Astrocyte of the cerebellum (primary cell): ENCODE measurements at regions not wholly inside any gene's neighbourhood (a gene's known extent, or its start where the extent isn't known, plus 50 kb on each side); places are given as distances from the start of the nearest gene placed in this dataset.
"Not testable (repeated sequence)": the region's sequence is repeated elsewhere in the genome, so short reads cannot be mapped to it uniquely, and the experiment has no call there.

Experiments
- DNase-seq: peaks from one replicate; pipeline ENCODE4 v3.0.0-alpha.2; 2011; ENCODE audit warnings: low read depth
- H3K4me3 ChIP-seq: 2 replicates; pipeline ENCODE4 v1.5.1; 2011; ENCODE audit warnings: mild to moderate bottlenecking, low read depth, low read length, moderate library complexity
- CTCF ChIP-seq: IDR thresholded peaks from 2 replicates; pipeline ENCODE4 v1.5.1; 2012; ENCODE audit warnings: low read length, low read depth, moderate library complexity, mild to moderate bottlenecking; ENCODE audit errors: missing control alignments
- in situ Hi-C: cut with HindIII; loops from 2 replicates; pipeline ENCODE4 v1.10.0; 2017; ENCODE audit warnings: low sequenced_read_pairs

- H3K4me3 ChIP-seq = no peak overlapping the region
- TF ChIP-seq CTCF = no peak
- in situ Hi-C loops = no loop called here
- DNase-seq = no peak
Measured at GRCh38 chr3:177263615-177264368, 66.5 kb upstream of the TBL1XR1 start.

GRCh38 chr3:177271811-177272501 is 74.7 kb upstream of the TBL1XR1 start:
- in situ Hi-C loops, DNase-seq, H3K4me3 ChIP-seq: not testable (repeated sequence)

- no peak for TF ChIP-seq CTCF
- DNase-seq = no peak
- no peak overlapping the region for H3K4me3 ChIP-seq
- in situ Hi-C loops = no loop called here
Measured at GRCh38 chr3:177278016-177278415, 80.7 kb upstream of the TBL1XR1 start.

GRCh38 chr3:177279118-177279815 is 82.0 kb upstream of the TBL1XR1 start:
- no peak for TF ChIP-seq CTCF
- H3K4me3 ChIP-seq = no peak overlapping the region
- in situ Hi-C loops = no loop called here

GRCh38 chr3:177281292-177282118 is 84.2 kb upstream of the TBL1XR1 start:
- no peak for TF ChIP-seq CTCF
- in situ Hi-C loops = no loop called here
- no peak for DNase-seq
- no peak overlapping the region for H3K4me3 ChIP-seq

More at GRCh38 chr3:177279118-177279815, 82.0 kb upstream of the TBL1XR1 start:
- no peak for DNase-seq

- no peak for TF ChIP-seq CTCF
- DNase-seq = no peak
- in situ Hi-C loops = no loop called here
- H3K4me3 ChIP-seq = no peak overlapping the region
Measured at GRCh38 chr3:177282119-177282655, 84.9 kb upstream of the TBL1XR1 start.
